K562 (cell line): ENCODE measurements at regions not wholly inside any gene's neighbourhood (a gene's known extent, or its start where the extent isn't known, plus 50 kb on each side); places are given as distances from the start of the nearest gene placed in this dataset.

Experiments
- AFF1 ChIP-seq, 2 experiments: fragments of 450-650 bp; IDR thresholded peaks; 2 replicates each; pipeline ENCODE4 v1.6.1; 2018; ENCODE audit warnings: mild to moderate bottlenecking in 2 of 2, low read depth in 1 of 2; ENCODE audit not compliant: partially characterized antibody in 2 of 2
- CUX1 ChIP-seq: fragments of 200-800 bp; sonication (Bioruptor generic); IDR thresholded peaks from 2 replicates; pipeline ENCODE4 v1.6.1; 2016; ENCODE audit warnings: missing genetic modification characterization, missing compliant biosample characterization
- ERF ChIP-seq: fragments of 450-650 bp; formaldehyde crosslinking; IDR thresholded peaks from 2 replicates; pipeline ENCODE4 v1.4.0; 2020; ENCODE audit warnings: mild to moderate bottlenecking, mixed read lengths
- HDAC2 ChIP-seq: fragments of 450-650 bp; IDR thresholded peaks from 2 replicates; pipeline ENCODE4 v1.6.1; 2016; ENCODE audit warnings: mild to moderate bottlenecking

GRCh38 chr4:181308476-181309312 lies 934.5 kb upstream of the TENM3 start (continued):
- TF ChIP-seq CUX1 (CRISPR knock-in tag), result no peak
- TF ChIP-seq ERF (CRISPR knock-in tag), result no peak
- no peak for TF ChIP-seq HDAC2
- no peak for TF ChIP-seq AFF1 (IDR thresholded peaks at IDR 0.05; ENCODE audit: low read depth in 1 of 2, partially characterized antibody in 2 of 2)
